22Rv1 (cell line): ENCODE measurements at regions not wholly inside any gene's neighbourhood (a gene's known extent, or its start where the extent isn't known, plus 50 kb on each side); places are given as distances from the start of the nearest gene placed in this dataset.

ENCODE experiments used
- ZFX ChIP-seq: fragments of 450-650 bp; IDR thresholded peaks from 2 replicates; pipeline ENCODE4 v1.6.1; 2017; ENCODE audit warnings: antibody characterized with exemption, borderline replicate concordance
- TF ChIP-seq, protein P1 (sequence below): fragments of 450-650 bp; IDR thresholded peaks from 2 replicates; pipeline ENCODE4 v1.5.1; 2017; ENCODE audit warnings: mild to moderate bottlenecking

DNA sequence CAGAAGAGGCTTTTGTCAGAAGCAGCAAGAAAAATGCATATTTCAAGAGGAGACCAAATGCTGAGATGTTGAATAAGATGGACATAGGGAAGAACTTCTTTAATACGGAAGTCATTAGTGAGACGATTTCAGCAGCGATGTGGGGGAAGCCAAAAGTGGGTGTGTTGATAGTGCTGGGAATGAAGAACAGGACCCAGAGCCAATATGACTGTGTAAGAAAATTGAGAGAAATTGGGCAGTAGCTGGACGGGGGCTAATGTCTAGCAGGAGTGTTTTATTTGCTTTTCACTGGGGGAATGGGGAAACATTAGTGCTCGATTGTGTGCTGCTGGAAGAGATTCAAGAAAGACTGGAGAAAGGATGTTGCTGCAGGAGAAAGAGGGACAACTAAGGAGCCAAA, 788.7 kb upstream of the KLHL29 start:
- TF ChIP-seq, protein P1, sequence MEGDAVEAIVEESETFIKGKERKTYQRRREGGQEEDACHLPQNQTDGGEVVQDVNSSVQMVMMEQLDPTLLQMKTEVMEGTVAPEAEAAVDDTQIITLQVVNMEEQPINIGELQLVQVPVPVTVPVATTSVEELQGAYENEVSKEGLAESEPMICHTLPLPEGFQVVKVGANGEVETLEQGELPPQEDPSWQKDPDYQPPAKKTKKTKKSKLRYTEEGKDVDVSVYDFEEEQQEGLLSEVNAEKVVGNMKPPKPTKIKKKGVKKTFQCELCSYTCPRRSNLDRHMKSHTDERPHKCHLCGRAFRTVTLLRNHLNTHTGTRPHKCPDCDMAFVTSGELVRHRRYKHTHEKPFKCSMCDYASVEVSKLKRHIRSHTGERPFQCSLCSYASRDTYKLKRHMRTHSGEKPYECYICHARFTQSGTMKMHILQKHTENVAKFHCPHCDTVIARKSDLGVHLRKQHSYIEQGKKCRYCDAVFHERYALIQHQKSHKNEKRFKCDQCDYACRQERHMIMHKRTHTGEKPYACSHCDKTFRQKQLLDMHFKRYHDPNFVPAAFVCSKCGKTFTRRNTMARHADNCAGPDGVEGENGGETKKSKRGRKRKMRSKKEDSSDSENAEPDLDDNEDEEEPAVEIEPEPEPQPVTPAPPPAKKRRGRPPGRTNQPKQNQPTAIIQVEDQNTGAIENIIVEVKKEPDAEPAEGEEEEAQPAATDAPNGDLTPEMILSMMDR, result no peak
- no peak for TF ChIP-seq ZFX
